ENCODE measurements at regions not wholly inside any gene's neighbourhood (a gene's known extent, or its start where the extent isn't known, plus 50 kb on each side); places are given as distances from the start of the nearest gene placed in this dataset.

DNA sequence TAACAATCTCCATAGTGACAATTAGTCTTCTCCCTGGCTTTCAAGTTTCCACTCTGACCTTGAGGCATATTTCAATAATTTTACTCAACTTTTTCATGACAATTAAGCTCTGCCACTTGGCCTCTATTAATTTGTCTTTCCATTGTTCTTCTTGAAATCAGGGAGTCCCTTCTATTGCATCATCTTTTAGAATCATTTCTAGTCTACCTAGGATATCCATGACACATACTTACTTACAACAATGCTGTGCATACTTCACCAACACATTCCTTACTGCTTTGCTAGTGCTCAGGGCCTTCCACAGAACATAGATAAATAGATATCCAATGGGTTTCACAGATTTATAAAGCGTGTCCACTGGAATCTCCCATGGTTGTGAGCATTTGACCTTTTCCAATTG lies 331.5 kb upstream of the LRP1B start:
- TF ChIP-seq, protein P1, sequence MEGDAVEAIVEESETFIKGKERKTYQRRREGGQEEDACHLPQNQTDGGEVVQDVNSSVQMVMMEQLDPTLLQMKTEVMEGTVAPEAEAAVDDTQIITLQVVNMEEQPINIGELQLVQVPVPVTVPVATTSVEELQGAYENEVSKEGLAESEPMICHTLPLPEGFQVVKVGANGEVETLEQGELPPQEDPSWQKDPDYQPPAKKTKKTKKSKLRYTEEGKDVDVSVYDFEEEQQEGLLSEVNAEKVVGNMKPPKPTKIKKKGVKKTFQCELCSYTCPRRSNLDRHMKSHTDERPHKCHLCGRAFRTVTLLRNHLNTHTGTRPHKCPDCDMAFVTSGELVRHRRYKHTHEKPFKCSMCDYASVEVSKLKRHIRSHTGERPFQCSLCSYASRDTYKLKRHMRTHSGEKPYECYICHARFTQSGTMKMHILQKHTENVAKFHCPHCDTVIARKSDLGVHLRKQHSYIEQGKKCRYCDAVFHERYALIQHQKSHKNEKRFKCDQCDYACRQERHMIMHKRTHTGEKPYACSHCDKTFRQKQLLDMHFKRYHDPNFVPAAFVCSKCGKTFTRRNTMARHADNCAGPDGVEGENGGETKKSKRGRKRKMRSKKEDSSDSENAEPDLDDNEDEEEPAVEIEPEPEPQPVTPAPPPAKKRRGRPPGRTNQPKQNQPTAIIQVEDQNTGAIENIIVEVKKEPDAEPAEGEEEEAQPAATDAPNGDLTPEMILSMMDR (IDR thresholded peaks at IDR 0.05 in 8 of 11, conservative IDR thresholded peaks at IDR 0.05 in 3 of 11), result no peak
- TF ChIP-seq POLR2AphosphoS5 (IDR thresholded peaks at IDR 0.05), result no peak
- no peak for TF ChIP-seq POLR2A (IDR thresholded peaks at IDR 0.05)
